Liver (tissue), 7 donors: ENCODE measurements at regions not wholly inside any gene's neighbourhood (a gene's known extent, or its start where the extent isn't known, plus 50 kb on each side); places are given as distances from the start of the nearest gene placed in this dataset.

ENCODE experiments used
- DNase-seq: peaks from one replicate; pipeline ENCODE4 v3.0.0-alpha.2; 2017; ENCODE audit warnings: low spot score
- H3K27ac ChIP-seq, 2 donors: one replicate each; pipeline ENCODE4 v1.7.0; 2013; ENCODE audit warnings: inconsistent platforms in 2 of 2, low read length in 2 of 2, control low read depth in 1 of 2, low read depth in 1 of 2, mild to moderate bottlenecking in 1 of 2
- H3K27me3 ChIP-seq, 4 donors: one replicate each; pipeline versions ENCODE4 v1.6.1 to v1.7.0; 2013; ENCODE audit warnings: low read length in 3 of 4, inconsistent platforms in 1 of 4, mild to moderate bottlenecking in 1 of 4, moderate library complexity in 1 of 4; ENCODE audit not compliant: control insufficient read depth in 4 of 4, insufficient read depth in 4 of 4
- H3K36me3 ChIP-seq, 4 donors: one replicate each; pipeline versions ENCODE4 v1.6.1 to v1.7.0; 2013; ENCODE audit warnings: low read length in 3 of 4, mild to moderate bottlenecking in 3 of 4, low read depth in 1 of 4, moderate library complexity in 1 of 4; ENCODE audit not compliant: control insufficient read depth in 4 of 4, insufficient read depth in 3 of 4
- H3K4me1 ChIP-seq, 4 donors: one replicate each; pipeline versions ENCODE4 v1.6.1 to v1.7.0; 2013; ENCODE audit warnings: low read length in 3 of 4, mild to moderate bottlenecking in 3 of 4, moderate library complexity in 1 of 4; ENCODE audit not compliant: control insufficient read depth in 4 of 4, insufficient read depth in 4 of 4
- H3K4me3 ChIP-seq, 3 donors: one replicate each; pipeline versions ENCODE4 v1.6.1 to v1.7.0; 2013; ENCODE audit warnings: low read length in 3 of 3, control low read depth in 1 of 3, low read depth in 1 of 3, mild to moderate bottlenecking in 1 of 3
- H3K9ac ChIP-seq, 2 donors: one replicate each; pipeline ENCODE4 v1.7.0; 2013; ENCODE audit warnings: low read length in 2 of 2, mild to moderate bottlenecking in 2 of 2, moderate library complexity in 2 of 2, control low read depth in 1 of 2, low read depth in 1 of 2
- H3K9me3 ChIP-seq, 4 donors: one replicate each; pipeline versions ENCODE4 v1.6.1 to v1.7.0; 2013; ENCODE audit warnings: low read length in 3 of 4; ENCODE audit not compliant: control insufficient read depth in 4 of 4
- EGR1 ChIP-seq, 2 donors: IDR thresholded peaks; 2 replicates each; pipeline ENCODE4 v1.6.1; 2016 to 2018; ENCODE audit warnings: antibody characterized with exemption in 2 of 2, low read depth in 2 of 2
- FOXA1 ChIP-seq: IDR thresholded peaks from 2 replicates; pipeline ENCODE4 v1.6.1; 2016; ENCODE audit warnings: antibody characterized with exemption
- FOXA2 ChIP-seq: IDR thresholded peaks from 2 replicates; pipeline ENCODE4 v1.6.1; 2016; ENCODE audit warnings: antibody characterized with exemption
- GABPA ChIP-seq, 2 donors: IDR thresholded peaks in 1 of 2; conservative IDR thresholded peaks in 1 of 2; 2 replicates each; pipeline ENCODE4 v1.6.1; 2016; ENCODE audit warnings: antibody characterized with exemption in 2 of 2, mild to moderate bottlenecking in 1 of 2, moderate library complexity in 1 of 2
- HNF4A ChIP-seq, 2 donors: conservative IDR thresholded peaks; 2 replicates each; pipeline ENCODE4 v1.6.1; 2016; ENCODE audit warnings: antibody characterized with exemption in 2 of 2, mild to moderate bottlenecking in 2 of 2
- JUND ChIP-seq, 2 donors: IDR thresholded peaks; 2 replicates each; pipeline ENCODE4 v1.6.1; 2016; ENCODE audit warnings: antibody characterized with exemption in 2 of 2
- NR2F2 ChIP-seq: IDR thresholded peaks from 2 replicates; pipeline ENCODE4 v1.6.1; 2016; ENCODE audit warnings: antibody characterized with exemption
- RAD21 ChIP-seq, 2 donors: IDR thresholded peaks; 2 replicates each; pipeline ENCODE4 v1.6.1; 2016; ENCODE audit warnings: antibody characterized with exemption in 2 of 2, mild to moderate bottlenecking in 2 of 2
- SP1 ChIP-seq: IDR thresholded peaks from 2 replicates; pipeline ENCODE4 v1.6.1; 2018; ENCODE audit warnings: antibody characterized with exemption, mild to moderate bottlenecking
- TAF1 ChIP-seq: conservative IDR thresholded peaks from 2 replicates; pipeline ENCODE4 v1.6.1; 2016; ENCODE audit warnings: antibody characterized with exemption, mild to moderate bottlenecking
- YY1 ChIP-seq: IDR thresholded peaks from 2 replicates; pipeline ENCODE4 v1.6.1; 2016; ENCODE audit warnings: antibody characterized with exemption, mild to moderate bottlenecking
- WGBS: extraction: QIAGEN DNeasy Blood & Tissue Kit; methylation state at CpG from one replicate; pipeline ENCODE4 v1.1.7; 2013; 5-methylcytosine and 5-hydroxymethylcytosine counted together
- TF ChIP-seq, protein P1 (sequence below): IDR thresholded peaks from 2 replicates; pipeline ENCODE4 v1.6.1; 2016; ENCODE audit warnings: antibody characterized with exemption
- TF ChIP-seq, protein P2 (sequence below): IDR thresholded peaks from 2 replicates; pipeline ENCODE4 v1.6.1; 2016; ENCODE audit warnings: antibody characterized with exemption, mild to moderate bottlenecking
- TF ChIP-seq, protein P3 (sequence below): IDR thresholded peaks from 2 replicates; pipeline ENCODE4 v1.6.1; 2016; ENCODE audit warnings: antibody characterized with exemption
- TF ChIP-seq, protein P4 (sequence below): IDR thresholded peaks from 2 replicates; pipeline ENCODE4 v1.6.1; 2016; ENCODE audit warnings: antibody characterized with exemption
- donor health status: healthy.
- donor health status: healthy.
- donor health status: healthy.
- donor health status: healthy.

DNA sequence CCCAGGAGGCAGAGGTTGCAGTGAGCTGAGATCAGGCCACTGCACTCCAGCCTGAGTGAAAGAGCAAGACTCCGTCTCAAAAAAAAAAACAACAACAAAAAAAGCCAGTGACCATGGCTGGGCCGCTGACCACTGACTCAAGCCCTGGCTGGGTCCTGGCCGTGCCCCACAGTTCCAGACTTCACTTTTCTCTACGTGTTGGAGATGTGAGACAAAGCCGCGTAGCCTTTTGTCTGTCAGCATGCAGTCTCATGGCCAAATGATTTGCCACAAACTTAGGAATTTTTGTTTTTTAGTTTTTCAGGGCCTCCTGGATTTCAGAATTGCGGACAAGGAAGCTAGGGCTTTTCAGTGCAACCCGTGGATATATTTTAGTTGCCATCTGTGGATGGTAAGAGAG is 89.3 kb upstream of the CIBAR2 start:
- no peak overlapping the region for H3K9ac ChIP-seq
- WGBS = 91% methylated on average over 8 of the region's 8 CpGs

DNA sequence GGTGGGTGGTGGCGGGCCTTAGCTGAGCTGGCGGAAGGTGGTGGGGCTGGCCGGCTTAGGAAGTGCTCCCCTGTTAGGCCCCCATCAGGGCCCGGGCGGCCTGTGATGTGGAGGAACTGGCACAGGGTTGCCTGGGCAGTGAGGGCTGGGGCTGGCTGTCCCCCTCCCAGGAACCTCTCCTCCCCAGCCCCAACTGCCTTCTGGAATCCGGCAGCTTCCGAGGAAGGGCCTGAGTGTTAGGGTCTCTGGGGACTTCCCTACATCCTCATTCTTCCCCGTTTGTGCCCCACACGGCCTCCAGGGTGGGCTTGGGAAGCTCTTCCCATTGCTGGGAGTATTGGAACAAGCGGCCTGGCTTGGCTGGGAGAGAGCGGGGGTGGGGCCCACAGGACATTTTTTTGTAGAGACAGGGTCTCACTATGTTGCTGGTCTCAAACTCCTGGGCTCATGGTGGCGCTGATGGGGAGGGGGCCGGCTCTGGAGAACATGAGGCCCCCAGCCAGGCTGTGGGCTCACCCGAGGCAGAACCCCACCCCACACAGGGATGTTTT is 89.9 kb upstream of the CIBAR2 start:
- WGBS = 84% methylated on average over 14 of the region's 14 CpGs
- Histone ChIP-seq H3K27me3 (no peaks in the 10 kb centered on the region), H3K4me3 (no peak overlapping the region), H3K27ac (no peak overlapping the region), H3K4me1 (peaks cover 4 to 33% (median 13%) of the 10 kb centered on the region in 4 donors), H3K9ac (no peak overlapping the region), H3K9me3 (no peaks in the 10 kb centered on the region), H3K36me3 (no peaks in the 10 kb centered on the region)
- TF ChIP-seq JUND (IDR thresholded peaks at IDR 0.05) (no peak), GABPA (IDR thresholded peaks at IDR 0.05 in 1 of 2, conservative IDR thresholded peaks at IDR 0.05 in 1 of 2) (no peak), TAF1 (no peak), YY1 (no peak), FOXA2 (no peak), NR2F2 (no peak), SP1 (no peak), HNF4A (conservative IDR thresholded peaks at IDR 0.05) (no peak), EGR1 (IDR thresholded peaks at IDR 0.05; ENCODE audit: low read depth in 2 of 2) (no peak), FOXA1 (no peak)
- TF ChIP-seq, protein P1, sequence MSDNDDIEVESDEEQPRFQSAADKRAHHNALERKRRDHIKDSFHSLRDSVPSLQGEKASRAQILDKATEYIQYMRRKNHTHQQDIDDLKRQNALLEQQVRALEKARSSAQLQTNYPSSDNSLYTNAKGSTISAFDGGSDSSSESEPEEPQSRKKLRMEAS = no peak
- TF ChIP-seq, protein P2, sequence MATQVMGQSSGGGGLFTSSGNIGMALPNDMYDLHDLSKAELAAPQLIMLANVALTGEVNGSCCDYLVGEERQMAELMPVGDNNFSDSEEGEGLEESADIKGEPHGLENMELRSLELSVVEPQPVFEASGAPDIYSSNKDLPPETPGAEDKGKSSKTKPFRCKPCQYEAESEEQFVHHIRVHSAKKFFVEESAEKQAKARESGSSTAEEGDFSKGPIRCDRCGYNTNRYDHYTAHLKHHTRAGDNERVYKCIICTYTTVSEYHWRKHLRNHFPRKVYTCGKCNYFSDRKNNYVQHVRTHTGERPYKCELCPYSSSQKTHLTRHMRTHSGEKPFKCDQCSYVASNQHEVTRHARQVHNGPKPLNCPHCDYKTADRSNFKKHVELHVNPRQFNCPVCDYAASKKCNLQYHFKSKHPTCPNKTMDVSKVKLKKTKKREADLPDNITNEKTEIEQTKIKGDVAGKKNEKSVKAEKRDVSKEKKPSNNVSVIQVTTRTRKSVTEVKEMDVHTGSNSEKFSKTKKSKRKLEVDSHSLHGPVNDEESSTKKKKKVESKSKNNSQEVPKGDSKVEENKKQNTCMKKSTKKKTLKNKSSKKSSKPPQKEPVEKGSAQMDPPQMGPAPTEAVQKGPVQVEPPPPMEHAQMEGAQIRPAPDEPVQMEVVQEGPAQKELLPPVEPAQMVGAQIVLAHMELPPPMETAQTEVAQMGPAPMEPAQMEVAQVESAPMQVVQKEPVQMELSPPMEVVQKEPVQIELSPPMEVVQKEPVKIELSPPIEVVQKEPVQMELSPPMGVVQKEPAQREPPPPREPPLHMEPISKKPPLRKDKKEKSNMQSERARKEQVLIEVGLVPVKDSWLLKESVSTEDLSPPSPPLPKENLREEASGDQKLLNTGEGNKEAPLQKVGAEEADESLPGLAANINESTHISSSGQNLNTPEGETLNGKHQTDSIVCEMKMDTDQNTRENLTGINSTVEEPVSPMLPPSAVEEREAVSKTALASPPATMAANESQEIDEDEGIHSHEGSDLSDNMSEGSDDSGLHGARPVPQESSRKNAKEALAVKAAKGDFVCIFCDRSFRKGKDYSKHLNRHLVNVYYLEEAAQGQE = no peak
- TF ChIP-seq, protein P3, sequence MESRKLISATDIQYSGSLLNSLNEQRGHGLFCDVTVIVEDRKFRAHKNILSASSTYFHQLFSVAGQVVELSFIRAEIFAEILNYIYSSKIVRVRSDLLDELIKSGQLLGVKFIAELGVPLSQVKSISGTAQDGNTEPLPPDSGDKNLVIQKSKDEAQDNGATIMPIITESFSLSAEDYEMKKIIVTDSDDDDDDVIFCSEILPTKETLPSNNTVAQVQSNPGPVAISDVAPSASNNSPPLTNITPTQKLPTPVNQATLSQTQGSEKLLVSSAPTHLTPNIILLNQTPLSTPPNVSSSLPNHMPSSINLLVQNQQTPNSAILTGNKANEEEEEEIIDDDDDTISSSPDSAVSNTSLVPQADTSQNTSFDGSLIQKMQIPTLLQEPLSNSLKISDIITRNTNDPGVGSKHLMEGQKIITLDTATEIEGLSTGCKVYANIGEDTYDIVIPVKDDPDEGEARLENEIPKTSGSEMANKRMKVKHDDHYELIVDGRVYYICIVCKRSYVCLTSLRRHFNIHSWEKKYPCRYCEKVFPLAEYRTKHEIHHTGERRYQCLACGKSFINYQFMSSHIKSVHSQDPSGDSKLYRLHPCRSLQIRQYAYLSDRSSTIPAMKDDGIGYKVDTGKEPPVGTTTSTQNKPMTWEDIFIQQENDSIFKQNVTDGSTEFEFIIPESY = no peak
- DNase-seq = no peak

More for the DNA sequence above, 89.3 kb upstream of the CIBAR2 start:
- no peak overlapping the region for H3K4me3 ChIP-seq
- no peak for DNase-seq
- H3K36me3 ChIP-seq = no peaks in the 10 kb centered on the region
- TF ChIP-seq, protein P1 = no peak
- TF ChIP-seq EGR1 (IDR thresholded peaks at IDR 0.05; ENCODE audit: low read depth in 2 of 2) (no peak), JUND (IDR thresholded peaks at IDR 0.05) (no peak), RAD21 (IDR thresholded peaks at IDR 0.05) (no peak), GABPA (IDR thresholded peaks at IDR 0.05 in 1 of 2, conservative IDR thresholded peaks at IDR 0.05 in 1 of 2) (no peak), FOXA1 (no peak), NR2F2 (no peak), HNF4A (conservative IDR thresholded peaks at IDR 0.05) (no peak), TAF1 (no peak), SP1 (no peak)
- TF ChIP-seq, protein P4, sequence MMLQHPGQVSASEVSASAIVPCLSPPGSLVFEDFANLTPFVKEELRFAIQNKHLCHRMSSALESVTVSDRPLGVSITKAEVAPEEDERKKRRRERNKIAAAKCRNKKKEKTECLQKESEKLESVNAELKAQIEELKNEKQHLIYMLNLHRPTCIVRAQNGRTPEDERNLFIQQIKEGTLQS = no peak
- TF ChIP-seq, protein P3 = no peak
- TF ChIP-seq, protein P2 = no peak
- H3K27ac ChIP-seq = no peak overlapping the region
- H3K4me1 ChIP-seq = peaks cover 2 to 29% (median 11%) of the 10 kb centered on the region in 4 donors
- no peaks in the 10 kb centered on the region for H3K27me3 ChIP-seq
- no peaks in the 10 kb centered on the region for H3K9me3 ChIP-seq
